ENCODE measurements at regions not wholly inside any gene's neighbourhood (a gene's known extent, or its start where the extent isn't known, plus 50 kb on each side); places are given as distances from the start of the nearest gene placed in this dataset.

GRCh38 chr2:38174131-38174530 lies 98.2 kb upstream of the CYP1B1 start (continued):
- TF ChIP-seq ZNF609 (CRISPR knock-in tag; IDR thresholded peaks at IDR 0.05; ENCODE audit: borderline replicate concordance) (no peak), ZC3H4 (CRISPR knock-in tag; IDR thresholded peaks at IDR 0.05; ENCODE audit: borderline replicate concordance) (no peak), SP1 (CRISPR knock-in tag; IDR thresholded peaks at IDR 0.05) (no peak), ZNF512 (tag; IDR thresholded peaks at IDR 0.05) (no peak), ESRRA (IDR thresholded peaks at IDR 0.05; ENCODE audit: borderline replicate concordance, low read depth) (no peak)

Data from K562 (cell line).